Endothelial cell (in vitro differentiated cells): ENCODE measurements at regions not wholly inside any gene's neighbourhood (a gene's known extent, or its start where the extent isn't known, plus 50 kb on each side); places are given as distances from the start of the nearest gene placed in this dataset.

Experiments used
- DNase-seq: peaks from one replicate; pipeline ENCODE4 v3.0.0; 2021; ENCODE audit warnings: low spot score
- H3K27ac Mint-ChIP-seq: one replicate; pipeline ENCODE4 v1.8.0; 2021; ENCODE audit warnings: mixed read lengths, inconsistent platforms; ENCODE audit not compliant: unreplicated experiment
- H3K27me3 Mint-ChIP-seq: one replicate; pipeline ENCODE4 v1.8.0; 2021; ENCODE audit warnings: mild to moderate bottlenecking, moderate library complexity, mixed read lengths, inconsistent platforms; ENCODE audit not compliant: unreplicated experiment
- H3K36me3 Mint-ChIP-seq: one replicate; pipeline ENCODE4 v1.8.0; 2021; ENCODE audit warnings: mild to moderate bottlenecking, low read depth, mixed read lengths, inconsistent platforms; ENCODE audit not compliant: unreplicated experiment
- H3K4me1 Mint-ChIP-seq: one replicate; pipeline ENCODE4 v1.8.0; 2021; ENCODE audit warnings: mild to moderate bottlenecking, mixed read lengths, inconsistent platforms; ENCODE audit not compliant: unreplicated experiment
- H3K4me3 Mint-ChIP-seq: one replicate; pipeline ENCODE4 v1.8.0; 2021; ENCODE audit warnings: mild to moderate bottlenecking, mixed read lengths, inconsistent platforms; ENCODE audit not compliant: unreplicated experiment
- H3K9me3 Mint-ChIP-seq: one replicate; pipeline ENCODE4 v1.8.0; 2021; ENCODE audit warnings: mixed read lengths, inconsistent platforms; ENCODE audit not compliant: unreplicated experiment
- TF ChIP-seq, protein P1 (sequence below): fragments of 200-600 bp; sonication (generic); IDR thresholded peaks from one replicate; pipeline ENCODE4 v1.5.0; 2021; ENCODE audit warnings: antibody characterized with exemption; ENCODE audit not compliant: unreplicated experiment

DNA sequence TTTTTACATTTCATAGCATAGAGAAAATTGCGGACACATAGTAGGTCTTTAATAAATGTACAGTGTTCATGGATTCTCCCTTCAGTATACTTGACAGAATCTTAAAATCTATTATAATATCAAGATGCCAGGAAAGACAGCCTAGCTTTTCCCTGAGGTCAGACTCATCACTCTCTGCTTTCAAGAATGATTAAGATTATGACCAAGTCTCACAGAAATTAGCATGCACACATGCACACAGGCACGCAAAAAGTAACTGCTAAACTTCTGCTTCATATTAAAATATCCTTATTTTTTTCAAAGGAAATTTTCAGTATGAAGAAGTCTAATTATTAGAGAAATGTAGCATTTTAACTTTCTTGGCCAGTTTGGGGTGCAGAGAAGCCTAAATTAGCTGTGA, 493.8 kb upstream of the NECTIN3 start:
- no peaks in the 10 kb centered on the region for H3K4me1 Mint-ChIP-seq
- TF ChIP-seq, protein P1, sequence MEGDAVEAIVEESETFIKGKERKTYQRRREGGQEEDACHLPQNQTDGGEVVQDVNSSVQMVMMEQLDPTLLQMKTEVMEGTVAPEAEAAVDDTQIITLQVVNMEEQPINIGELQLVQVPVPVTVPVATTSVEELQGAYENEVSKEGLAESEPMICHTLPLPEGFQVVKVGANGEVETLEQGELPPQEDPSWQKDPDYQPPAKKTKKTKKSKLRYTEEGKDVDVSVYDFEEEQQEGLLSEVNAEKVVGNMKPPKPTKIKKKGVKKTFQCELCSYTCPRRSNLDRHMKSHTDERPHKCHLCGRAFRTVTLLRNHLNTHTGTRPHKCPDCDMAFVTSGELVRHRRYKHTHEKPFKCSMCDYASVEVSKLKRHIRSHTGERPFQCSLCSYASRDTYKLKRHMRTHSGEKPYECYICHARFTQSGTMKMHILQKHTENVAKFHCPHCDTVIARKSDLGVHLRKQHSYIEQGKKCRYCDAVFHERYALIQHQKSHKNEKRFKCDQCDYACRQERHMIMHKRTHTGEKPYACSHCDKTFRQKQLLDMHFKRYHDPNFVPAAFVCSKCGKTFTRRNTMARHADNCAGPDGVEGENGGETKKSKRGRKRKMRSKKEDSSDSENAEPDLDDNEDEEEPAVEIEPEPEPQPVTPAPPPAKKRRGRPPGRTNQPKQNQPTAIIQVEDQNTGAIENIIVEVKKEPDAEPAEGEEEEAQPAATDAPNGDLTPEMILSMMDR: no peak
- H3K27ac Mint-ChIP-seq: no peak overlapping the region
- peaks cover 2% of the 10 kb centered on the region for H3K27me3 Mint-ChIP-seq
- H3K36me3 Mint-ChIP-seq: no peaks in the 10 kb centered on the region
- H3K9me3 Mint-ChIP-seq: no peaks in the 10 kb centered on the region
- no peak for DNase-seq
- H3K4me3 Mint-ChIP-seq: no peak overlapping the region

GRCh38 chr3:110579840-110580550, 491.6 kb upstream of the NECTIN3 start:
- DNase-seq: no peak
- H3K9me3 Mint-ChIP-seq: no peaks in the 10 kb centered on the region
- TF ChIP-seq, protein P1: no peak
- H3K27me3 Mint-ChIP-seq: peaks cover 2% of the 10 kb centered on the region
- no peaks in the 10 kb centered on the region for H3K4me1 Mint-ChIP-seq
- no peak overlapping the region for H3K4me3 Mint-ChIP-seq
- H3K27ac Mint-ChIP-seq: no peak overlapping the region
- H3K36me3 Mint-ChIP-seq: no peaks in the 10 kb centered on the region

GRCh38 chr3:110583373-110583935, 488.2 kb upstream of the NECTIN3 start:
- H3K27me3 Mint-ChIP-seq: peaks cover 2% of the 10 kb centered on the region
- H3K9me3 Mint-ChIP-seq: no peaks in the 10 kb centered on the region
- no peak overlapping the region for H3K4me3 Mint-ChIP-seq
- no peak overlapping the region for H3K27ac Mint-ChIP-seq
- no peak for DNase-seq
- no peaks in the 10 kb centered on the region for H3K36me3 Mint-ChIP-seq
- TF ChIP-seq, protein P1: no peak
- no peaks in the 10 kb centered on the region for H3K4me1 Mint-ChIP-seq

- Mint-ChIP-seq H3K4me1 (no peaks in the 10 kb centered on the region), H3K27ac (no peak overlapping the region)
- TF ChIP-seq, protein P1: no peak
Measured at GRCh38 chr3:110588906-110589305, 482.7 kb upstream of the NECTIN3 start.

DNA sequence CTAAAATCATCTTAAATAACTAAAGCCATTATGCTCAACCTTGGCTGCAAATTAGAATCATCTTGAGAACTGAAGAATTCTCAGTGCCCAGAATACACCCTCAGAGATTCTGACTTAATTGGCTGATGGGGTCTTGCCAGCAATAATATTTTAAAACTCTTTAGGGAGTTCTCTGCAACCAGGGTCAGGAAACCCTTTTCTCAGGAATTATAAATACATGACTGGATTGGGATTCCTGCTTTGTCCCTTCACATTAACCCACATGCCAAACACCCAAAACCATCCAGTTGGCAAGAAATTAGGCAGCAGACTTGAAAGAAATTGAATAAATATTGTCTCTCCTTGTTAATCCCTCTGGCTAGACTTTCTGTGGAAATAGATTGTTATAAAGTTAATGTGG, 482.3 kb upstream of the NECTIN3 start:
- Mint-ChIP-seq H3K36me3 (peaks cover 3% of the 10 kb centered on the region), H3K9me3 (no peaks in the 10 kb centered on the region), H3K4me1 (no peaks in the 10 kb centered on the region), H3K27ac (no peak overlapping the region), H3K27me3 (no peaks in the 10 kb centered on the region), H3K4me3 (no peak overlapping the region)
- TF ChIP-seq, protein P1: no peak
- DNase-seq: no peak

More at GRCh38 chr3:110588906-110589305, 482.7 kb upstream of the NECTIN3 start:
- H3K27me3 Mint-ChIP-seq: no peaks in the 10 kb centered on the region
- DNase-seq: no peak
- no peaks in the 10 kb centered on the region for H3K9me3 Mint-ChIP-seq
- H3K36me3 Mint-ChIP-seq: no peaks in the 10 kb centered on the region
- no peak overlapping the region for H3K4me3 Mint-ChIP-seq
